ENCODE measurements at regions not wholly inside any gene's neighbourhood (a gene's known extent, or its start where the extent isn't known, plus 50 kb on each side); places are given as distances from the start of the nearest gene placed in this dataset.

DNA sequence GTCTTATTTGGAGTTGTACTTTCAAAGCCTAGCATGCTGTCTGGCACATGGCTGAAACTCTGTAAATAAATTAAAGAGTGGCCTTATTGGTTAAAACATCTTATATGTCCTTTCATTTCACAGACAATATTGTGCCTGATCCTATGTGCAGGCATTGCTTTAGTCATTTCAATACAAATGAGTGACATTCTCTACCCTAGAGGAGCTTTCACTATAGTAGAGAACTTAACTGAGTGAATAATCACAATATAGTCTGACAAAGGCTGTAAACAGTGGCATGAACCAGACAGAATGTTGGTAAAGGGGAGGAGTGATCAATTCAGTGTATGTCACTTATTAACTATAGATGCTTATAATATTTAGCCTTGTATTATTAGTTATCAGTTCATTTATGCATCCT, 481.8 kb downstream of the TFAP2B start:
- H3K27ac ChIP-seq (ENCODE audit: low read depth in 1 of 2, low read length in 2 of 2), result no peak overlapping the region
- Mint-ChIP-seq H3K36me3 (ENCODE audit: low read depth) (no peaks in the 10 kb centered on the region), H3K27ac (no peak overlapping the region), H3K9me3 (no peaks in the 10 kb centered on the region), H3K27me3 (no peaks in the 10 kb centered on the region), H3K4me1 (ENCODE audit: low read depth) (no peaks in the 10 kb centered on the region), H3K4me3 (no peak overlapping the region)
- no peak overlapping the region for H3K4me3 ChIP-seq (ENCODE audit: low read length)
- ATAC-seq (ENCODE audit: poor library complexity) (no peak), DNase-seq (no peak)
- H3K27me3 ChIP-seq (ENCODE audit: control insufficient read depth in 1 of 2, insufficient read depth in 2 of 2, low read length in 2 of 2), result no peaks in the 10 kb centered on the region
- H3K4me1 ChIP-seq (ENCODE audit: insufficient read depth, low read length), result no peaks in the 10 kb centered on the region
- no peaks in the 10 kb centered on the region for H3K36me3 ChIP-seq (ENCODE audit: insufficient read depth, low read length)
- ChIA-PET POLR2A (no interaction called here), CTCF (no interaction called here)
- TF ChIP-seq, protein P1, sequence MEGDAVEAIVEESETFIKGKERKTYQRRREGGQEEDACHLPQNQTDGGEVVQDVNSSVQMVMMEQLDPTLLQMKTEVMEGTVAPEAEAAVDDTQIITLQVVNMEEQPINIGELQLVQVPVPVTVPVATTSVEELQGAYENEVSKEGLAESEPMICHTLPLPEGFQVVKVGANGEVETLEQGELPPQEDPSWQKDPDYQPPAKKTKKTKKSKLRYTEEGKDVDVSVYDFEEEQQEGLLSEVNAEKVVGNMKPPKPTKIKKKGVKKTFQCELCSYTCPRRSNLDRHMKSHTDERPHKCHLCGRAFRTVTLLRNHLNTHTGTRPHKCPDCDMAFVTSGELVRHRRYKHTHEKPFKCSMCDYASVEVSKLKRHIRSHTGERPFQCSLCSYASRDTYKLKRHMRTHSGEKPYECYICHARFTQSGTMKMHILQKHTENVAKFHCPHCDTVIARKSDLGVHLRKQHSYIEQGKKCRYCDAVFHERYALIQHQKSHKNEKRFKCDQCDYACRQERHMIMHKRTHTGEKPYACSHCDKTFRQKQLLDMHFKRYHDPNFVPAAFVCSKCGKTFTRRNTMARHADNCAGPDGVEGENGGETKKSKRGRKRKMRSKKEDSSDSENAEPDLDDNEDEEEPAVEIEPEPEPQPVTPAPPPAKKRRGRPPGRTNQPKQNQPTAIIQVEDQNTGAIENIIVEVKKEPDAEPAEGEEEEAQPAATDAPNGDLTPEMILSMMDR (IDR thresholded peaks at IDR 0.05), result no peak
- intact Hi-C loops (cut with DNase I, micrococcal nuclease), result no loop called here
- peaks cover 0 to 3% of the 10 kb centered on the region in 2 experiments for H3K9me3 ChIP-seq (ENCODE audit: control insufficient read depth in 1 of 2, insufficient read depth in 1 of 2, low read length in 2 of 2)

DNA sequence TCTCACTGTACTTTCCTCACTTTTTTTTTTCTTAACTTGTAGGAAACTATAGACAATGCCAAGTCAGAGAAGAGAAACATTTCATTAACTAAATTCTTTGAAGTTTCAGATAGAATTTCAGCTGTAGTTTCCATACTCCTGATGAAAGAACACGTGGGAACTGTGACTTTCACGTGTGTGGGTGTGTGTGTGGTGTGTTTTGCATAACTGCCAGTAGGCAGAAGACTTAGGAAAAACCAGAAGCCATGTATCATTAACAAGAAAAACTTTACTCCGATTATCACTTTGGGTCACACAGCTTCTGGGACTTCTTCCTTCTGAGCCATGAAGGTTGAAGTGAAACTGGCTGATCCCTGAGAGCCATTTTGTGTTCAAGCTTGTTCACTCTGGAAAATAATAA, 483.3 kb downstream of the TFAP2B start:
- no peak overlapping the region for H3K27ac Mint-ChIP-seq
- no peak overlapping the region for H3K27ac ChIP-seq (ENCODE audit: low read depth in 1 of 2, low read length in 2 of 2)

DNA sequence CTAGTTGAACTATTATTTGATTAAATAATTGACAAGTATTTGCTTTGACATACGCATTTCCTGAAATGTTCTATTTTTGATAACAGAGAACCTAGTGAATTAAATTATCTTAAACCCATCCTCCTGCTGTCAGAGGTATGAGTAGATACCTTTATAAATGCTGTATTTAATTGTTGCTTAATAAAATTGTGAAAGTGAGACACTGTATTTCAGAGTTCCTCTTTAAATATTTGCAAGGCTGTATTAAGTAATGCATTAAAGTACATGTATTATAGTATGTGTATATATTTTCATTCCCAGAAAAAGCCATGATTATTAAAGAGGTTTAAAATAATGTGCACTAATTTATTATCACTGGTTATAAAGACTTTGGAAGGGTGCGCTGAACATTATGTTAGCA, 483.8 kb downstream of the TFAP2B start:
- Mint-ChIP-seq H3K27ac (no peak overlapping the region), H3K36me3 (ENCODE audit: low read depth) (no peaks in the 10 kb centered on the region), H3K4me1 (ENCODE audit: low read depth) (no peaks in the 10 kb centered on the region), H3K9me3 (no peaks in the 10 kb centered on the region), H3K27me3 (no peaks in the 10 kb centered on the region), H3K4me3 (no peak overlapping the region)
- Histone ChIP-seq H3K27me3 (ENCODE audit: control insufficient read depth in 1 of 2, insufficient read depth in 2 of 2, low read length in 2 of 2) (no peaks in the 10 kb centered on the region), H3K4me3 (ENCODE audit: low read length) (no peak overlapping the region), H3K27ac (ENCODE audit: low read depth in 1 of 2, low read length in 2 of 2) (no peak overlapping the region), H3K36me3 (ENCODE audit: insufficient read depth, low read length) (no peaks in the 10 kb centered on the region), H3K9me3 (ENCODE audit: control insufficient read depth in 1 of 2, insufficient read depth in 1 of 2, low read length in 2 of 2) (peaks cover 0 to 3% of the 10 kb centered on the region in 2 experiments), H3K4me1 (ENCODE audit: insufficient read depth, low read length) (no peaks in the 10 kb centered on the region)
- ChIA-PET POLR2A (no interaction called here), CTCF (no interaction called here)
- intact Hi-C loops (cut with DNase I, micrococcal nuclease), result no loop called here
- TF ChIP-seq, protein P1 (IDR thresholded peaks at IDR 0.05), result no peak
- DNase-seq (no peak), ATAC-seq (ENCODE audit: poor library complexity) (no peak)

More for the DNA sequence above, 483.3 kb downstream of the TFAP2B start:
- Histone ChIP-seq H3K4me1 (ENCODE audit: insufficient read depth, low read length) (no peaks in the 10 kb centered on the region), H3K27me3 (ENCODE audit: control insufficient read depth in 1 of 2, insufficient read depth in 2 of 2, low read length in 2 of 2) (no peaks in the 10 kb centered on the region), H3K9me3 (ENCODE audit: control insufficient read depth in 1 of 2, insufficient read depth in 1 of 2, low read length in 2 of 2) (peaks cover 0 to 3% of the 10 kb centered on the region in 2 experiments), H3K4me3 (ENCODE audit: low read length) (no peak overlapping the region), H3K36me3 (ENCODE audit: insufficient read depth, low read length) (no peaks in the 10 kb centered on the region)
- peak in 1 of 14 experiments; percentile 6 for DNase-seq
- Mint-ChIP-seq H3K9me3 (no peaks in the 10 kb centered on the region), H3K4me3 (no peak overlapping the region), H3K36me3 (ENCODE audit: low read depth) (no peaks in the 10 kb centered on the region), H3K27me3 (no peaks in the 10 kb centered on the region), H3K4me1 (ENCODE audit: low read depth) (no peaks in the 10 kb centered on the region)
- no peak for ATAC-seq (ENCODE audit: poor library complexity)
- ChIA-PET CTCF (no interaction called here), POLR2A (no interaction called here)
- TF ChIP-seq, protein P1 (IDR thresholded peaks at IDR 0.05), result no peak
- intact Hi-C loops (cut with DNase I, micrococcal nuclease), result no loop called here

Data from CD4-positive, alpha-beta T cell (primary cell).